ENCODE measurements at regions not wholly inside any gene's neighbourhood (a gene's known extent, or its start where the extent isn't known, plus 50 kb on each side); places are given as distances from the start of the nearest gene placed in this dataset.

GRCh38 chr1:95426772-95427171 is 192.8 kb downstream of the RWDD3 start (continued):
- TF ChIP-seq ZSCAN30 (tag by site-specific recombination; IDR thresholded peaks at IDR 0.05) (no peak), TRIM28 (IDR thresholded peaks at IDR 0.05; ENCODE audit: borderline replicate concordance, low read length) (no peak), MYNN (tag by site-specific recombination; IDR thresholded peaks at IDR 0.05; ENCODE audit: borderline replicate concordance) (no peak), BCL11A (tag by site-specific recombination; IDR thresholded peaks at IDR 0.05; ENCODE audit: low read depth) (no peak), ZNF223 (tag by site-specific recombination; IDR thresholded peaks at IDR 0.05) (no peak), ZNF624 (tag by site-specific recombination; IDR thresholded peaks at IDR 0.05) (no peak)

- Histone ChIP-seq H3K27ac (ENCODE audit: extremely low read depth, low read depth, low read length) (no peak overlapping the region), H3K4me3 (ENCODE audit: low read depth, low read length) (no peak overlapping the region), H3K9me3 (ENCODE audit: control insufficient read depth, insufficient read depth, low read depth, low read length) (no peaks in the 10 kb centered on the region), H3K4me1 (ENCODE audit: control insufficient read depth, insufficient read depth, low read length) (no peaks in the 10 kb centered on the region), H3K36me3 (ENCODE audit: control insufficient read depth in 2 of 2, insufficient read depth in 1 of 2, low read length in 2 of 2) (no peaks in the 10 kb centered on the region)
- ChIA-PET POLR2A (no interaction called here), CTCF (no interaction called here)
- TF ChIP-seq PRDM4 (tag by site-specific recombination; IDR thresholded peaks at IDR 0.05) (no peak), BCL11B (tag by site-specific recombination; IDR thresholded peaks at IDR 0.05; ENCODE audit: low read depth) (no peak), ZNF214 (tag by site-specific recombination; IDR thresholded peaks at IDR 0.05; ENCODE audit: borderline replicate concordance) (no peak), SCRT1 (tag by site-specific recombination; IDR thresholded peaks at IDR 0.05; ENCODE audit: borderline replicate concordance) (no peak), ZNF529 (tag by site-specific recombination; IDR thresholded peaks at IDR 0.05; ENCODE audit: insufficient replicate concordance) (no peak), KLF1 (tag by site-specific recombination; IDR thresholded peaks at IDR 0.05) (no peak), OSR2 (tag by site-specific recombination; IDR thresholded peaks at IDR 0.05) (no peak), GLI2 (tag by site-specific recombination; IDR thresholded peaks at IDR 0.05; ENCODE audit: borderline replicate concordance, low read depth) (no peak), ZNF280C (tag by site-specific recombination; IDR thresholded peaks at IDR 0.05) (no peak), GFI1B (tag by site-specific recombination; IDR thresholded peaks at IDR 0.05) (no peak), ZNF404 (tag by site-specific recombination; IDR thresholded peaks at IDR 0.05) (no peak), ZNF555 (tag by site-specific recombination; conservative IDR thresholded peaks at IDR 0.05) (no peak), GLIS2 (tag by site-specific recombination; IDR thresholded peaks at IDR 0.05) (no peak)
These were observed 193.5 kb downstream of the RWDD3 start for GRCh38 chr1:95427525-95427924.

- TF ChIP-seq GFI1B (tag by site-specific recombination; IDR thresholded peaks at IDR 0.05) = no peak
- TF ChIP-seq ZNF555 (tag by site-specific recombination; conservative IDR thresholded peaks at IDR 0.05) = no peak
- TF ChIP-seq ZBTB7A (tag by site-specific recombination; IDR thresholded peaks at IDR 0.05; ENCODE audit: low read depth) = no peak
- no peak for TF ChIP-seq ZNF324 (tag by site-specific recombination; IDR thresholded peaks at IDR 0.05)
- no peak for TF ChIP-seq ZNF776 (tag by site-specific recombination; IDR thresholded peaks at IDR 0.05; ENCODE audit: borderline replicate concordance)
- no peak for TF ChIP-seq ZBTB17 (tag by site-specific recombination; IDR thresholded peaks at IDR 0.05)
- H3K9me3 ChIP-seq (ENCODE audit: control insufficient read depth, insufficient read depth, low read depth, low read length) = no peaks in the 10 kb centered on the region
- no peaks in the 10 kb centered on the region for H3K36me3 ChIP-seq (ENCODE audit: control insufficient read depth in 2 of 2, insufficient read depth in 1 of 2, low read length in 2 of 2)
- ChIA-PET CTCF (no interaction called here), POLR2A (no interaction called here)
- no peaks in the 10 kb centered on the region for H3K4me1 ChIP-seq (ENCODE audit: control insufficient read depth, insufficient read depth, low read length)
- no peak overlapping the region for H3K4me3 ChIP-seq (ENCODE audit: low read depth, low read length)
- H3K27ac ChIP-seq (ENCODE audit: extremely low read depth, low read depth, low read length) = no peak overlapping the region
These were observed 197.2 kb downstream of the RWDD3 start for GRCh38 chr1:95431235-95431634.

Data from HEK293 (cell line).